Right kidney (tissue), 1 donor: ENCODE measurements at regions not wholly inside any gene's neighbourhood (a gene's known extent, or its start where the extent isn't known, plus 50 kb on each side); places are given as distances from the start of the nearest gene placed in this dataset.

Source experiments
- DNase-seq: peaks from one replicate; pipeline ENCODE4 v3.0.0-alpha.2; 2016

DNA sequence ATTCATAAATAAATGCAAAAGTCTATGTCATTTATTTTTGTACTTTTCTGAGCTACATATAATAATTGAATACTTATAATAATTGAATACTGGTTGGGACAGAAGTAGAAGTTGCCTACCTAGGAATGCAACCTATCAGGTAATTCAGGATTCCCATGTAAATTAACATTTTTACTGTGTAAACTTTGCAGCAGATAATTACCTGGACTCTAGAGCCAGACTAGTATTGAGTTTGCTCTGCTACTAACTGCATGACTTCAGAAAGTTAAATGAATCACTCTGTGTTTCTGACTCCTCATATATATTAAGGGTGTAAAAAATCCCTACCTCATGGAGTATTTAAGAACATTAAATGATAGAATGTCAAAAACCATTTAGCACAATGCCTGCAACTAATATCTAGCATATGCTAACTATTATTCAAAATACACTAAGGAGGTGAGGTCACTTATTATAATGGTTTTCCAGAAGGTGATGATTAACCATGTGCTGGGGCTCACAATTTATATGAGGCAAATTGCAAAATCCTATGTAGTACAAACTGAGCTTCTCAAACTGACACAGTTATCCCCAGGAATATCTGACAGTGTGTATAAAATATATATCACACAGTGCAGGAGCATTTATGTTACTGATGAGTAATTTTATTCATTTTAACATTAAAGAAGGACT lies 138.1 kb upstream of the ANO3 start:
- DNase-seq: peak; percentile 29

DNA sequence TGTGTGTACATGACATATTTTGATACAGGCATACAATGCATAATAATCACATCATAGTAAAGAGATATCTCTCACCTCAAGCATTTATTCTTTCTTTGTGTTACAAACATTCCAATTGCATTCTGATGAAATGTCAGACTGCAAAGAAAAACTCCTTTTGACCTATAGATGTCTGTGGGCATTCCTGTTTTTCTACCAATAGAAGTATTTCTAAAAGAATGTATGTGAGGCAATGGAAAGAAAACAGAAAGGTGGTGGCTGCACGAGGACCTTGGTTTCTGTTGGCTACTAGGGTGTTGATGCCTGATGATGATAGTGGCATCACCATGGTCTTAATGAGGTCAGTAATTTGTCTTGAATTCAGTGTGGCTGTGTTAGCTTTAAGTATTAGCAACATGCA lies 137.0 kb upstream of the ANO3 start:
- DNase-seq: no peak

DNA sequence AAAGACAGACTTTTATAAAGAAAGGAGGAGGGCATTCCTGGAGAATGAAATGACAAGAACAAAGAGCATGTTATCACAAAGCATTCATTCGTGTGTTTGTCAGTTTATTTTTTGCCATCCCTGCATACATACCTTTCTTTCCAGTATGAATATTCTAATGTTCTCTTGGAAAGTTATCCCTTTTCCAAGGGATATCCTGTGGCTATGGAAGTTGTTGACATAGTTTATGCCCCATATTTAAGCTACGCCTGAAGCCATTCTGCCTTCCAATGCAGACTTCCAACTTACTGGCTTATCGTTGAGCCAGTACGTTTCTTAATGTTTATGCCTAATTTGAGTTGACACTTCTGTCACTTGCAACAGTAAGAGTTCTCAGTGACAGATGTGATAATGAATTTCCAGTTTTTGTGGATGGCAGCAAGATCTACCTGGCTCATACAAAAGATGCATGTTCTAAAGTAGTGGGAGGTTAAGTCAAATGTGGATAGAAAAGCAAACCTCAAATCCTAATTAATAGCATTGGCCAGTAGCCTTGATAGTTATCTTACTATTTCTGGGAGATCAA lies 133.3 kb upstream of the ANO3 start:
- no peak for DNase-seq

DNA sequence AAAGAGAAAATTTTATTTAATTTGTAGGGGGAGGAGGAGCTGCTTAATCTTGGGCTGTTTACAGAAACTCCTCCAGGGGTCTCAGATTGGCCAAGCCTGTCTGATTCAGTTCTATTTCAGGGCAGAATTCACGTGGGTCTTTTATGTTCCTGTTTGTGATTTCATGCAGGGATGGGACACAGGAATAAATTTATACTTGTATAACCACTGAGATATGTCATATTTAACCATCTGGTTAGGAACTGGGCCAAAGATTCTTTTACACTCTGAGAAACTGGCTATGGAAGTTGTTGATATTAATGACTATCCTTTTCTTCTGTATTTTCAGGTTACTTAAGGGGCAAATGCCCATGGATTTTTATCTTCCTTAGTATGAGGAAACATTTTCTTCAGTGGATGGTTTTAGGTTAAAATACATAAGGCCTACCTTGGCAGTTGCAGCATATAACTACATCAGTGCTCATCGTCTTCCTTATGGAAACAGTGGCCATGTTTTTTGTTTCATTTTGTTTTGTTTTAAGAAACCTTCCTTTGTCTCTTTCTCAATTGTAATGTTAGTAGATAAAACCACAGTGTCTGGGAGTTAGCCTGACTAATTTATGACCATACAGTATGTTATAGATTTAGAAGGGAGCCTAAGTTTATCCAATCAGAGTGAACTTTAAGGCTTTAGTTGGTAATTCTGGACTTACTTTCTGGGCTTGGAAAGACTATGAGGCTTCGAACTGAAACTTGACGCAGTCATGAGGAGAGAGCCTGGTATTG lies 132.4 kb upstream of the ANO3 start:
- DNase-seq: no peak

DNA sequence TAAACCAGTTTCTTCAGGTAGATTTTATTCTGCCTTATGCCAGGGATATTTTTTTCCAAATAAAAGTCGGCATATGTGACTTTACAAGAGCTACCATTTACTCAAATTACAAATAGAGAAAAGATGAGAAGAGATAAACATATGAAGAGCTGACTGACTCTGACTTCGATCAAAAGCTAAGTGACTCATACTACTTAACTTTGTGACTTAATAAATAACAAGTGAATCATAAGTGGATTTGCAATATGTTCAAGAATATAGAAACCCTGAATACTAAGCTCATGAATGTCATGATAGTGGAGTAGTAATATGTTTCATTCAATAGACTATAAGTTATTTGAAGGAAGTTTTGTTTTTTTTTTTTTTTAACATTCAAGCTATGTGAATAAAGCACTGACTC lies 130.5 kb upstream of the ANO3 start:
- DNase-seq: no peak

DNA sequence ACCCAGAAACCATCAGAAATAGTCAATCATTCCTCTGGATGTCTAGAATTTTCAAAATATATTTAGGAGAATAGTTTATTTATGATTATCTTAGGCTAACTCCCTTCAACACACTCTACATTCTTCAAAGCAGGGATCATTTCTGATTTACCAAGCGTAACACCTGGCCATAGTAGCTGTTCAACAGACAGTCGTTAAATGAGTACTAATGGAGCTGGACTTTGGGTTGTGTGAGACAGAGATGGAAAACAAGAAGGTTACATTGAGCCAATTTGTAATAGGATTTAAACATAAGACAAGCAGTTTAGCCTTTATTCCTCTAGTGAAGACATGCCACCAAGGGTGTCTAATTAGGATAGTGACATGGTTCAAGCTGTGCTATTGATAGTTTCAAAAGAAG lies 129.2 kb upstream of the ANO3 start:
- no peak for DNase-seq

DNA sequence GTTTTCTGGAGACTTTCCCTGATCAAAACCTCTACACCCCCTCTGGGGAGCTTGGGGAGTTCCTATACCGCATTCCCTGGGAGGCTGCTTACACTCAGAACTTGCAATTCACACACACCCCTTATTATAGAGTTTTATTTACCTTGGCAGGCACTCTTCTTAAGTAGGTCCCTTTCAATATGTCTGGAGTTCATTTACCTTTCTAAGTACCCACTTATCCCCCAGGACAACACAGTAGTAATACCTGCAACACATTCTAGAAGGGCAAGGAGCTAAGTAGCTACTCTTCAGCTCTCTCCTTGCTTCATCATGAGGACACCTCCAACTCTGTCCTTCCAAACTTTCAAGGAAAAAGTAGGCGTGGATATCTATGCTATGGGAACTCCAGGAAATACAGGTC lies 127.8 kb upstream of the ANO3 start:
- DNase-seq: no peak

DNA sequence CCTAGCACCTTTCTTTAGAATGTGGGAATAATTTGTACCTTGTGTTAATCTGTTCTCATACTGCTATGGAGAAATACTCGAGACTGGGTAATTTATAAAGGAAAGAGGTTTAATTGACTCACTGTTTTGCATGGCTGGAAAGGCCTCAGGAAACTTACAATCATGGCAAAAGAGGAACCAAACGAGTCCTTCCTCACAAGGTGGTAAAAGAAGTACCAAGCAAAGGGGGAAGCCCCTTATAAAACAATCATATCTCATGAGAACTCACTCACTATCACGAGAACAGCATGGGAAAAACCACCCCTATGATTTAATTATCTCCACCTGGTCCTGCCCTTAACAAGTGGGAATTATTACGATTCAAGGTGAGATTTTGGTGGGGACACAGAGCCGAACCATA lies 127.1 kb upstream of the ANO3 start:
- no peak for DNase-seq

DNA sequence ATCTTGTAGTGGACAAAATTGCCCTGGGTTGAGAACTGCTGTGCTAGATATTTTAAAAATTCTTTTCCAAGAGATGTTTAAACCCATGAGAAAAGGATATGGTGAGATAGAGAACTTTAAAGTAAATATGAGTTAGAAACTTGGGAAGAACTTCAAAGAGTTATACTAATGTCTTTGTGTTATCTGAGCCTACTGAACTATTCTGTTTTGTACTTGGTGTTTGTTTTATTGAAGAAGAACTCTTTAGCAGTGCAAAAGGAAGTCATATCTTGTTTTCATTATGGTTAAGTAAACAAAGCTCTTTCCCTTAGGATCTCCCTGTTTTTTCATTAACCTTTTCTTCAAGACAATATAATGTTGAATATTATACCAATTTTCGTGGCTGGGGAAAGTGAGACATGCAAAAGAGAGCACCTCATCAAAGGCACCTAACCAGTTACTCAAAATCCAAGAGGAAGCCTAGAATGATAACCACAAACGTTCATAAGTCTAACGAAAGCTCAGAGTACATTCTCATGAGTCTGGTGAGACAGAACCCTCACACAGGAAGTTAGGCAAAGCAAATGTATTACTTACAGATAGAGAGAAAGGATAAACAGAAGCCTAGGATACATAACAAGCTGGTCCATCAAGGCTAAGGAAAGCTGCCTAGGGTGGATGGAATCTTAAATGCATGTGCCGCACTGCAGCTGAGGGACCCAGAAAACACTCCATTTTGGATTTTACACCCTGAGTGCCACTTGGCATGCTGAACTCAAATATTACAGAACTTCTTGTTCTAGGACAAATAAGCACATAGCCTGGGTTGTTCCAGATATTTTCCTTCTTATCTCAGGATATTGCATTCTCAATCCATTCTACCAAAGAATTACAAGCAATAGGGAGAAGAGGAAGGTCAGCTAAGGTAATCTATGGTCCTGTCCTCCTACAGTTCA lies 112.5 kb upstream of the ANO3 start:
- DNase-seq: no peak

DNA sequence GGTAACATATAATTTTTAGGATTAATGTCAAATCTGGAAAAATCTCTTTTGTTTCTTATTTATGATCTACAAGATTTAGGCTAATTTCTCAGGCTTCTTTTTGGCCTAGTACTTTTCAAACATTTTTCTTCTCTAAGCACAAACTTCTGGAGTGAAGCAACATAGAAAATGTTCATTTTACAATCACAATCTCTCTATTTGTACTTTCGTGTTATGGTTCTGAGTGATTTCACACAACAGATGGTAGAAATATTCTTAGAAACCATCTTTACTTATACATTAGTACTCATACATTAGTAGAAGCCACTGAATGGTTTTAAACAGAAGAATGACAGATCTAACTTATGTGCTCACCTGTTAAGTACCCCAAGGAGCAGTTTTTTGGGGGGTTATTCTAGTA lies 106.3 kb upstream of the ANO3 start:
- no peak for DNase-seq

DNA sequence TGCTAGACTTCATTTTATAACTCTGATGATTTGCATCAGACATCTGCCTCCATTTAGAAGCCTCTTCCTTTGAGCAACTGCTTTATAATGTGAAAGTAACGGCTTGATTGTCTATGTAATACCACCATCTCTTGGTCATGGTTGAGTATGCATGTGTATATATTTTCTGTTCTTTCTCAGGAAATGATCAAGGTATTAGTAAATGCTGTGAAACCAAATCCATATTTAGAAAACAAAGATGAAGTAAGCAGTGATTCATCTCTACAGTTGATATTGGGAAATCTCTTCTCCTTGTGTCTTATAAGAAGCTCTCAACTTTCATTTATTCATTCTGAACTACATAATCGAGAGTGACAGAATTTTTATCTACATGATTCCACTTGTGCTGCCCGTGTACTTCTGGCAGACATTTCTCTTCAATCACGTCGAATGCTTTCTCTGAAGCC lies 104.6 kb upstream of the ANO3 start:
- DNase-seq: no peak

DNA sequence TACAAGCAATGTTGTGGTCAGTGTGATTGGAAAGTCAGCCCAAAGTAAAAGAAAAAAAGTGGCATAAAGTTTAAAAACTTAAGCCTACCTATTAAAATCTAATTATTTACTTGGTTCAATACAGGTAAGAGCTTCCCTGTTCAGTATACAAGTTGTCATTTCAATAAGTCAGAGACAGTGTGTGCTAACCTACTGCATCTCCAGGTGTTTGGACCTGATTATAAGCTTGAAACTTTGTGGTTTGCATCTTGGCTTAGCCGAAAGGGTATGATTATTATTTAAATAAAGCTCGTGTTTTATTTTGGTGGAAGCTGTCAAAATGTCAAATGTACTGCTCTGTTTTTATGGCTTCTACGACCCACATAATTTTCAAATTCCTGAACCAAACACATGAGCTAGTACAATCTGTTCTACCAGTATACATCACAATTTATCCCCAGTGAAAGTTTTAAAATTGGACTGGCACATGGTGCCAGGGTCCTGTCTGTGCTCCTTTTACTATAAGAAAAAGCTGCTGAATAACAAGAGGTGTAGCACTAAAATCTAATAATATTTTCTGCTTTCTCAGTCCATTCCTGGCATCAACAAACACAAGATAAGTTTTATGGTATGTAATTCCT lies 103.9 kb upstream of the ANO3 start:
- no peak for DNase-seq

DNA sequence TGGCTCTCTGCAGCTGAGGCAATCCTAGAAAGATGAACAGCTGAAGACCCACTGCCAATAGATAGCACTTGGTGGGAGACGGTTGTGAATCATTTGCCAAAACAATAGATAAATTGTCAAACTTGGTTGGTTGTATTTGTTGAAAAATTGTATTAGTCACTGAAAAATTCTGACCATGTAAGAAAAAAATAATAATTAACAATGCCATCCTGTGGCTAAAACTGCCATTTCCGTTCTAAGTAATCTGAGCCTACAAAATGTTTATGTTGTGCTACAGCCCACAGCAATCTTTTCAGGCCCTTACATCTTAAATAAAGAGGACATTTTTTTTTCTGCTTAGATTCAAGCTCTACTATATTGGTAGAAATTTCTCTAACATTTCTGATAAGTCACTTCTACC lies 103.2 kb upstream of the ANO3 start:
- DNase-seq: no peak

DNA sequence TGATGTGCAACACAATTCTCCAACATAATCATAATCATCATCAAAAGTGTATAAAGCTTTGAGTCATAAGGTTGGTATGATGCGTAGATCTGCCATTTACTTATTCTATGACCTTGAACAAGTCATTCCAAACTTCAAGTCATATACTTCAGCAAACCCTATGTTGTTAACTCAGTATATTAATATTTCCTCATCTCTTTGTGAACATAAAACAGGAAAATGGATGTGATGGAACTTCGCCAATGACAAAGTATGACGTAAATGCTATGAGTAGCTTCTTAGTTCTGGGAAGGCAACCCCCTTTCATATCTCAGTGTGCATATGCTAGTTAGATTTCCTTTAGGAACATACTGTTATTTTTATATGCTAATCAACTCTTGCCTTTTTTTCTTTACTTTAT lies 102.7 kb upstream of the ANO3 start:
- DNase-seq: no peak

DNA sequence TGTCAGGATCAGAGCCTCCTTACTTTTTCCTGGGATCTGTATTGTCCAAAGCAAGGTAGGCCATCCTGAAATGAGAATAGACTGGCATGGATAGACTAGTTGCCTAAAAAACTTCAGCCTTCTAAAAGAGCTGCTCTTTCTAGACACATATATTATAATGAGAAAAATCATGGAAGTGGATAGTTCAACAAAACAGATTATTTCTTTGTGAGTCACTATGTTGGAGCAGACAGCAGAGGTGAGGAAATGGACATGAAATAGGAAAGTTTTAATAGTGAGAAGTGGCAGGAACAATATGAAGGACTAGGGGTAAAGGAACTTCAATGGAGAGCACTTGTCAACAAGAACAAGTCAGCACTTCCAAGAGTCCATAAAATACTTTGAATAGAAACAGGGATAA lies 101.9 kb upstream of the ANO3 start:
- no peak for DNase-seq

DNA sequence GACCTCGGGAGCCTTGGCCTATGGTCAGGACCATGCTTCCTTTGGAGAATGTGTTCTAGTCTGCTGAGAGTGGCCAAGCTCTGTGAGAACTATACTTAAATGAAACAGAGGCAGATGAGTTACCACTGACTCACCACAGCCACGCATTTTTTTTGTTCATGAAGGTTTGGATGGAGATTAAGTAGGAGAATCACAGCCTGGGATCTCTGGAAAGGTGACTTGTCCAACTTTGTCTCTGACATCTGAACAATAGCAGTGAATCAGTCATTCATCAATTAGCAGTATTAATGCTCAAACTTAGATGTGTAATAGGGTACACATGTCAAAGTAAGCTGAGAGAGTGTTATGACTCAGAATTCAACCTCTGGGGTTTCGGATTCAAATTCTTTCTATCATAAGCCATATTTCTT lies 100.7 kb upstream of the ANO3 start:
- no peak for DNase-seq

DNA sequence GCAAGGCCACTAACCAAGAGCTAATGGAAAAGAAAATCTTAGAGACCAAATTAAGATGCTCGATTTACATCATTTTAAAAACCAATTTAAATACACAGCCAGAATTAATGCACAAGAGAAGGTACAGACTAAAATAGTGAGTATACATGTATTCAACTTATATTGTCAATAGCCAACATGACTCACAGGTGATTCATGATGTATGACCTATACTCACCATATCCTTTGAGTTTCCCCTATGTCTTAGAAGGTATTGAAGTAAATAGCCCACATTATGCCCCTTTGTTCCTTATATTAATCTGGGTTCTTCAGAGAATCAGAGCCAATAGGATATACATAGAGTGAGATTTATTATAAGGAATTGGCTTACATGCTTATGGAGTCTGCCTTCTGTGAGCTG lies 97.5 kb upstream of the ANO3 start:
- DNase-seq: no peak

DNA sequence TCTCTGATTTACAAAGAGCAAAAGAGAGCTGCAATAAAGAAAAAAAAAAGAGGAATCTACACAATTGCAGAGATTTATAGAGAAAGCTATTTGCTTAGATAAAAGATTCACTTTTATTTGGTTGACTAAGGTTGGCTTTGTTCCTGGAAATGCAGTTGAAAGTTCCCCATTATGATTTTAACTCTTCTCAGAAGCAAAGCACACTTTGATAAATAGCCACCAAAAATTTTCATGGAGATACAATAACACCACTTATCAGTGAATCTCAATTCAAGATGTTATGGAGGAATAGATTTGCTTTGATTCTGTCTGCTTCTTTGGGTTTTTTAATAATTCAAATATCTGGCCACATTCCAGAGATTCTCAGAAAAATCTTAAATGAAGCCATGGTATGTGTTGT lies 88.5 kb upstream of the ANO3 start:
- no peak for DNase-seq

DNA sequence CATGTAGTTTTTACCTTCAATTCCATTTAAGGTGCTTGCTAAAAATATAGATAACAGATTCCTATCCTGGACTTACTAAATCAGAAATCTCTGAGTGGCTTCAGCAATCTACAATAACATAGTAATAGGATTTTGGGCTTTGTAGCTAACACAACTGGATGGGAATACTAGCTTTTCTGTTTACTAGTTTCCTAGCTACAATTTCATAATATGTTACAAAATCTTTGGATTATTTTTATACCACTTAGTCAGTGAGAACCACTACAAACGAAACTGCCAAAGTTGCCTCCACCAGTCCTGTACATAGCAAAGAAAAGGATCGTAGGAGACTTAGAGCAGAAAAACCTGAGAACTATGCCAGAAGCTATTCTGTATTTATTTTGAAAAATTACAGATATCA lies 87.7 kb upstream of the ANO3 start:
- DNase-seq: no peak

DNA sequence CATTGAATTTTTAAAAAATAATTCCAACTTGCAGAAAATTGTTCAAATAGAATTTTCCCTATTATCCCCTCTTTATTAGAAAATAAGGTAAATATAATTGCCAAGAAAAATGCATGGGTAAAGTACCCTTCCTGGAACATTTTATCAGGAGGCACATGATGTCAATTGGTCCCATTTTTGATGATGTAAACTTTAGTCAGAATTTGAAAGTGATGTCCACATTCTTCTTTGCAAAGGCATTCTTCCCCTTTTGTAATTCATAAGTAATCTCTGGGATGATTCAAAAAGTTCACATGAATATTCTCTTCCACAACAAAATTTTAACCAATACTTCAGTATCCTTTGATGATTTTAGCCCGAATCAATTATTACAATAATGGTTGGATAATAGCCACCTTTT lies 86.9 kb upstream of the ANO3 start:
- DNase-seq: no peak

DNA sequence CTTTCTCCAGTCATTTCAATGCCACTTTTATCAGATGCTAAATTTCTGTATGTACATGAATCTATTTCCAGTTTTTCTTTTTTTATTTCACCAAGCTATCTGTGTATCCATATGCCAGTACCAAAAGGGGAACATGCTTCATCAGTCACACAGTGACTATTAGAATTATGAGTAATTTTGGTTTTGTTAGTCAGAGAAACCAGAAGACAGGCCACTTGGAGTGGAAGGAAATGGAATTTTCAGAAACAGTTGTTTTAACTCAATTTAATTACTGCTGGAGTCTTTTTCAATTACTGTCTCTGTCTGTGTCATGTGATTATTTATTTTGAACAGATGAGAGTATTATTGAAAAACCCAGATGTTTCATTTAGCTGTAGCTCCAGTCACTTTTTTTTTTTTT lies 84.6 kb upstream of the ANO3 start:
- no peak for DNase-seq

DNA sequence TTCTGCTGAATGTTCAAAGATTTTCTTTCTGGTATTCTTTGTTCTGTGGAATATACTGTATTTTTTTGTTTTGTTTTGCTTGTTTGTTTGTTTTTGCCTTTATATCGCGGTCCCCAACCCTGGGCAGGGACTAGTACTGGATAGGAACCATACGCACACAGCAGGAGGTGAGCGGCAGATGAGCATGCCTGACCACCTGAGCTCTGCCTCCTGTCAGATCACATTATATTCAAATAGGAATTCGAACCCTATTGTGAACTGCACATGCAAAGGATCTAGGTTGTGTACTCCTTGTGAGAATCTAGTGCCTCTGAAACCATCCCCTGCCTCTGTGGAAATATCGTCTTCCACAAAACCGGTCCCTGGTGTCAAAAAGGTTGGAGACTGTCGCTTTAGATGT lies 83.3 kb upstream of the ANO3 start:
- DNase-seq: no peak
